ENCODE measurements at regions not wholly inside any gene's neighbourhood (a gene's known extent, or its start where the extent isn't known, plus 50 kb on each side); places are given as distances from the start of the nearest gene placed in this dataset.

DNA sequence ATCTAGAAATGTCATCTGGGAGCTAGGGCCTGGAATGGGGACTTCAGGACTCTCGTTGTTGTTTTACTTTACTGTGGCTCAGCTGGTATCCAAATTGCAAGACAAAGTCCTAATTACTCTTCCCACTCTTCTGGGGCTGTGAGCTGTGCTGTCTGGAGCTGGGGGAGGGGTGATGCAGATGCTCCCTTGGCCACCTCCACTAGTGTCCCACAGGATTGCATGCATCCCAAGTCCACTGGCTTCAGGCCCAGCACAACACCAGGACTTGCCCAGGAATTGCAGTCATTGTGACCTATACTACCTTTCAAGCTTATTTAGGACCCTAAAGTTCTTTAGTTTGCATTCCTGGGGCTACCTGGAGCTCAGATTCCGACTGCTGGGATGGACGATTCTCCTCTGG is 366.1 kb upstream of the FAM47C start:
- TF ChIP-seq GATA2 (IDR thresholded peaks at IDR 0.05; ENCODE audit: low read depth, low read length) (no peak), GATA3 (IDR thresholded peaks at IDR 0.05; ENCODE audit: low read depth, low read length) (no peak)

Measured in SH-SY5Y (cell line).